GM19397 (cell line): ENCODE measurements at regions not wholly inside any gene's neighbourhood (a gene's known extent, or its start where the extent isn't known, plus 50 kb on each side); places are given as distances from the start of the nearest gene placed in this dataset.

Experiments
- ATAC-seq: cut with Tn5 transposase; IDR thresholded peaks from one replicate; pipeline ENCODE4 v1.9.1; 2021; ENCODE audit warnings: mild to moderate bottlenecking, moderate library complexity; ENCODE audit not compliant: unreplicated experiment

GRCh38 chr6:44701637-44702101 lies 314.2 kb downstream of the CDC5L start:
- no peak for ATAC-seq

- ATAC-seq: no peak
Measured at GRCh38 chr6:44702292-44702691, 314.8 kb downstream of the CDC5L start.

GRCh38 chr6:44704240-44705150 lies 317.0 kb downstream of the CDC5L start:
- ATAC-seq: no peak

- ATAC-seq: no peak
Measured at GRCh38 chr6:44705596-44705995, 318.1 kb downstream of the CDC5L start.

- ATAC-seq: no peak
Measured at GRCh38 chr6:44706011-44706410, 318.5 kb downstream of the CDC5L start.

- ATAC-seq: no peak
Measured at GRCh38 chr6:44708208-44708607, 320.7 kb downstream of the CDC5L start.

GRCh38 chr6:44712353-44713111 lies 325.0 kb downstream of the CDC5L start:
- ATAC-seq: no peak

- no peak for ATAC-seq
Measured at GRCh38 chr6:44715188-44715587, 327.7 kb downstream of the CDC5L start.

GRCh38 chr6:44715925-44716324 lies 328.4 kb downstream of the CDC5L start:
- ATAC-seq: no peak

GRCh38 chr6:44717431-44717830 lies 329.9 kb downstream of the CDC5L start:
- no peak for ATAC-seq

GRCh38 chr6:44721954-44722578 lies 334.6 kb downstream of the CDC5L start:
- ATAC-seq: no peak

GRCh38 chr6:44722736-44723135 lies 335.2 kb downstream of the CDC5L start:
- ATAC-seq: no peak

- ATAC-seq: no peak
Measured at GRCh38 chr6:44723439-44724197, 336.1 kb downstream of the CDC5L start.

- ATAC-seq: no peak
Measured at GRCh38 chr6:44725070-44725469, 337.6 kb downstream of the CDC5L start.

- no peak for ATAC-seq
Measured at GRCh38 chr6:44727651-44728630, 340.4 kb downstream of the CDC5L start.

GRCh38 chr6:44730771-44731391 lies 343.4 kb downstream of the CDC5L start:
- no peak for ATAC-seq

GRCh38 chr6:44731485-44732095 lies 344.1 kb downstream of the CDC5L start:
- ATAC-seq: no peak

GRCh38 chr6:44732243-44732642 lies 344.7 kb downstream of the CDC5L start:
- ATAC-seq: no peak

GRCh38 chr6:44733126-44733525 lies 345.6 kb downstream of the CDC5L start:
- ATAC-seq: no peak
